Thyroid gland (tissue), 4 donors: ENCODE measurements at regions not wholly inside any gene's neighbourhood (a gene's known extent, or its start where the extent isn't known, plus 50 kb on each side); places are given as distances from the start of the nearest gene placed in this dataset.

ENCODE experiments used
- DNase-seq, 2 donors: peaks; one replicate each; pipeline ENCODE4 v3.0.0-alpha.2; 2019
- H3K27ac ChIP-seq, 3 donors: fragments of 200-600 bp; sonication (generic); 1 replicate in 2 of 3; 2 replicates in 1 of 3; pipeline ENCODE4 v1.5.1; 2016 to 2019; ENCODE audit warnings: mild to moderate bottlenecking in 1 of 3, moderate library complexity in 1 of 3
- H3K27me3 ChIP-seq: fragments of 200-600 bp; sonication (generic); one replicate; pipeline ENCODE4 v1.5.1; 2019
- H3K36me3 ChIP-seq, 2 donors: fragments of 200-600 bp; sonication (generic); one replicate each; pipeline ENCODE4 v1.5.1; 2016 to 2019
- H3K4me1 ChIP-seq, 2 donors: fragments of 200-600 bp; sonication (generic); one replicate each; pipeline ENCODE4 v1.5.1; 2017 to 2019
- H3K4me3 ChIP-seq, 3 donors: fragments of 200-600 bp; sonication (generic); replicated peaks in 1 of 3; 1 replicate in 2 of 3; 2 replicates in 1 of 3; pipeline ENCODE4 v1.5.1; 2016; ENCODE audit warnings: mild to moderate bottlenecking in 1 of 3
- H3K9me3 ChIP-seq: fragments of 200-600 bp; sonication (generic); one replicate; pipeline ENCODE4 v1.5.1; 2017
- POLR2A ChIP-seq, 2 donors: fragments of 450-650 bp; IDR thresholded peaks; one replicate each; pipeline ENCODE4 v1.6.1; 2017; ENCODE audit warnings: antibody characterized with exemption in 2 of 2, mild to moderate bottlenecking in 2 of 2, moderate library complexity in 1 of 2
- WGBS, 2 donors: methylation state at CpG; one replicate each; pipeline ENCODE4 v1.1.5; 2017; 5-methylcytosine and 5-hydroxymethylcytosine counted together
- intact Hi-C: fragments of 100-400 bp; cut with DNase I; formaldehyde crosslinking; loops from one replicate; pipeline ENCODE4 v1.15.1; 2023
- TF ChIP-seq, protein P1 (sequence below), 6 experiments: fragments of 200-600 bp in 3 of 6; fragments of 450-650 bp in 3 of 6; sonication (generic) in 3 of 6; IDR thresholded peaks; one replicate each; pipeline ENCODE4 v1.5.1; 2016 to 2019; ENCODE audit warnings: antibody characterized with exemption in 6 of 6, mild to moderate bottlenecking in 2 of 6, inconsistent platforms in 1 of 6, moderate library complexity in 1 of 6

DNA sequence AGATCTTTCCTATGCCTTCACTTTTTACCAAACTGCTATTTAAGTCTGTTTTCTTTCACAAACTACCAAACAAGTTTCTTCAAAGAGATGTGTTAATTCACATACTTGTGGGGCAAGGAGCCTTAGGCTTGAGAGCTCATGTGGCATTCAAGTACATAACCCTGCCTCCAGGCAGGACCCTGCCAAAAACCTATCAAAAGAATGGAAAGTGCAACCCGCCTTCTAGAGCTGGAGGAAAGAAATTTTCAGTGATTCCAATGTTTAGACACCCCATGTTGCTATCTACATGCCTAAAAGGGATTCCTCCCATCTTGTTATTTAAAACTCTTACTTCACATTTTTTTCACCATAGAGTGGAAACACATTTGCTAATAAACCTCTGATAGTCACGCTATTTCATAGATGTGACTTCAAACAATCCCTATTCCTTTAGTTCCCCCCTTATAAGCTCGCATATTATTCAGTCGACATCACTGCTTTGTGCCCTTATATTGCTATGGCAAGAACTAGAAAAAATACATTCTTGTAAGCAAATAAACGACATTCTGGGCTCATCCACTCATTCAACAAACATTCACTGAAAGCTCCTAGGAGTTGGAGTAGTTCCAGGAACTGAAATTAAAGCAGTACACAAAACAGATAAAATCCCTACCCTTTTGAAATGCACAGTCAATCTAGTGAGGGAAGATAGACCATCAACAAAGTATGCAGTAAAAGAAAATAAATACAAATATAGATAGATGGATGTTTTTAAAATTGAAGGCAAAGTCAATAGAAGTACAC lies 518.1 kb downstream of the ELAVL2 start:
- Histone ChIP-seq H3K4me1 (no peaks in the 10 kb centered on the region), H3K27ac (no peak overlapping the region), H3K9me3 (no peaks in the 10 kb centered on the region), H3K4me3 (no peak overlapping the region), H3K36me3 (no peaks in the 10 kb centered on the region), H3K27me3 (no peaks in the 10 kb centered on the region)
- TF ChIP-seq POLR2A (IDR thresholded peaks at IDR 0.05): no peak
- TF ChIP-seq, protein P1, sequence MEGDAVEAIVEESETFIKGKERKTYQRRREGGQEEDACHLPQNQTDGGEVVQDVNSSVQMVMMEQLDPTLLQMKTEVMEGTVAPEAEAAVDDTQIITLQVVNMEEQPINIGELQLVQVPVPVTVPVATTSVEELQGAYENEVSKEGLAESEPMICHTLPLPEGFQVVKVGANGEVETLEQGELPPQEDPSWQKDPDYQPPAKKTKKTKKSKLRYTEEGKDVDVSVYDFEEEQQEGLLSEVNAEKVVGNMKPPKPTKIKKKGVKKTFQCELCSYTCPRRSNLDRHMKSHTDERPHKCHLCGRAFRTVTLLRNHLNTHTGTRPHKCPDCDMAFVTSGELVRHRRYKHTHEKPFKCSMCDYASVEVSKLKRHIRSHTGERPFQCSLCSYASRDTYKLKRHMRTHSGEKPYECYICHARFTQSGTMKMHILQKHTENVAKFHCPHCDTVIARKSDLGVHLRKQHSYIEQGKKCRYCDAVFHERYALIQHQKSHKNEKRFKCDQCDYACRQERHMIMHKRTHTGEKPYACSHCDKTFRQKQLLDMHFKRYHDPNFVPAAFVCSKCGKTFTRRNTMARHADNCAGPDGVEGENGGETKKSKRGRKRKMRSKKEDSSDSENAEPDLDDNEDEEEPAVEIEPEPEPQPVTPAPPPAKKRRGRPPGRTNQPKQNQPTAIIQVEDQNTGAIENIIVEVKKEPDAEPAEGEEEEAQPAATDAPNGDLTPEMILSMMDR (IDR thresholded peaks at IDR 0.05): no peak
- DNase-seq: no peak
- intact Hi-C loops: no loop called here
- WGBS, 2 donors: 84 to 87% methylated on average over 5 of the region's 5 CpGs

DNA sequence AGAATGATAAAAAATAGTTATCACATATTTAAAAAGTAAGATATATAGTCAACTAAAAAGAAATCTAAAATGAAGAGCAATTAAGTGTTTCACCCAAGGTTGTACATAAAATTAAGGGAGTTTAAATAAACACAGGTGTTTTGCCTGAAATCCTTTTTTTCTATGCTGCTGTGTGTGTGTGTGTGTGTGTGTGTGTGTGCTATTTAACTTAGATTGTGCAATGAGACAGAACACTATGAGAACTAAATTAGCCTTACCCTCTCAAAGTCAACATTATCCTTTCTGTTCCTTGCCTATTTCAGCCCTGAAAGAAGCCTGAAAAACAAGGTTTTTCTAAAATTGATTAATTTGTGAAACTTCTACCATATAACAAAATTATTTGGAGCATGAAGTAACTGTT lies 516.2 kb downstream of the ELAVL2 start:
- no peak for DNase-seq
- no peak overlapping the region for H3K27ac ChIP-seq
- H3K27me3 ChIP-seq: no peaks in the 10 kb centered on the region
- no peak for TF ChIP-seq POLR2A (IDR thresholded peaks at IDR 0.05)
- TF ChIP-seq, protein P1 (IDR thresholded peaks at IDR 0.05): no peak
- no peak overlapping the region for H3K4me3 ChIP-seq
- no peaks in the 10 kb centered on the region for H3K4me1 ChIP-seq
- H3K9me3 ChIP-seq: no peaks in the 10 kb centered on the region
- no peaks in the 10 kb centered on the region for H3K36me3 ChIP-seq
- intact Hi-C loops: no loop called here

DNA sequence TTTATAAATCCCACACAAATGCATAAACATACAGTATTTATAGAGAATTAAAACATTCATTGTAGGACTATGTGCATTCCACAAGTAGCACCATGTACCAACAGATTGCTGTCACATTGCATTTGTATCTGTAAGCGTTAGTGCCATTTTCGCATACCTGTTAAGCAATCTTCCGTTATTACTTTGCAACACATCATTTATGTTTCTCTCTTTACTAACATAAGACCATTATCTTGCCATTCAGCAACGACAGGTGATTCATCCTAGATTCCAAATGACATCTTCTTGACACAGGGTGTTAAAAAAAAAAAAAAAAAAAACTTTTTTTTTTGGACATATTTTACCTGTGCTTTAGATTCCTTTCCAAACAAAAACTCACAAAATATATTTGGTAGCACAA lies 511.8 kb downstream of the ELAVL2 start:
- Histone ChIP-seq H3K27ac (no peak overlapping the region), H3K4me1 (no peaks in the 10 kb centered on the region), H3K27me3 (no peaks in the 10 kb centered on the region), H3K36me3 (no peaks in the 10 kb centered on the region), H3K9me3 (no peaks in the 10 kb centered on the region), H3K4me3 (no peak overlapping the region)
- DNase-seq: no peak
- no peak for TF ChIP-seq POLR2A (IDR thresholded peaks at IDR 0.05)
- TF ChIP-seq, protein P1 (IDR thresholded peaks at IDR 0.05): no peak
- intact Hi-C loops: no loop called here
- 81 to 89% methylated on average over 4 of the region's 4 CpGs for WGBS, 2 donors

DNA sequence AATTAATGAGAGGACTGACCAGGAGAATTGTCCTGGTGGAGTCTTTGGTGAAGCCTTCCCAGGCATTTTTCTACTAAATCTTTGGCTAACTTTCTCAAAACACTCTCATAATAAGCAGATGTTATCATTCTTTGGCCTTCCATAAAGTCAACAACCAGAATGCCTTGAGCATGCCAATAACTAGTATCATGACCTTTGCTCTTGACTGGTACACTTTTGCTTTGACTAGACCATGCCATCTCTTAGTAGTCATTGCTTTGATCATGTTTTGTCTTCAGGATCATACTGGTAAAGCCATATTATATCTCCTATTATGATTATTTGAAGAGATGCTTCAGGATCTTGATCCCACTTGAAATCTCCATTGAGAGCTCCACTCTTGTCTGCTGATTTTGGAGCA lies 506.9 kb downstream of the ELAVL2 start:
- H3K9me3 ChIP-seq: no peaks in the 10 kb centered on the region
- no peak overlapping the region for H3K27ac ChIP-seq
- TF ChIP-seq, protein P1 (IDR thresholded peaks at IDR 0.05): no peak
- no peak for TF ChIP-seq POLR2A (IDR thresholded peaks at IDR 0.05)
- H3K27me3 ChIP-seq: no peaks in the 10 kb centered on the region
- intact Hi-C loops: no loop called here
- no peak overlapping the region for H3K4me3 ChIP-seq
- H3K4me1 ChIP-seq: no peaks in the 10 kb centered on the region
- no peak for DNase-seq
- H3K36me3 ChIP-seq: no peaks in the 10 kb centered on the region

DNA sequence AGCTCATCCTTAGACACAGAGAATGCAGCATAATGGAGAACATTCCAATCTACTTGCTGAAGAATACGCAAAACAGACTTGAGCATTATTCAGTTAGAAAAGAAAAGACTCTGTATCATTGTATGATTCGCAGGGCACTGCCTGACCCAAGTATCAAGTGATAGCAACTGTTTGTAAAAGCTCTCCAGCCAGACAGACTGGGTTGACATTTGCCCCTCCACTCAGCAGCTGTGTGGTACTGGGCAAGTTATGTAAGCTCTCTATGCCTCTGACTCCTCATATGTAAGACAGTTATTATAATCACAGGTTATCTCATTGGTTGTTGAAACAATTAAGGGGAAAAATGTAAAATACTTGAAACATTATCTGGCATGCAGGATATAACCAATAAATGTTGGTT lies 505.0 kb downstream of the ELAVL2 start:
- TF ChIP-seq, protein P1 (IDR thresholded peaks at IDR 0.05): no peak
- TF ChIP-seq POLR2A (IDR thresholded peaks at IDR 0.05): no peak
- WGBS, 2 donors: 59 to 64% methylated on average over 2 of the region's 2 CpGs
- Histone ChIP-seq H3K4me1 (no peaks in the 10 kb centered on the region), H3K36me3 (no peaks in the 10 kb centered on the region), H3K4me3 (no peak overlapping the region), H3K27me3 (no peaks in the 10 kb centered on the region), H3K9me3 (no peaks in the 10 kb centered on the region), H3K27ac (no peak overlapping the region)
- intact Hi-C loops: no loop called here
- no peak for DNase-seq
